H1 (cell line): ENCODE measurements at regions not wholly inside any gene's neighbourhood (a gene's known extent, or its start where the extent isn't known, plus 50 kb on each side); places are given as distances from the start of the nearest gene placed in this dataset.

ENCODE experiments used
- CTBP2 ChIP-seq: IDR thresholded peaks from 2 replicates; pipeline ENCODE4 v1.7.0; 2011; ENCODE audit warnings: borderline replicate concordance, mild to moderate bottlenecking, moderate library complexity, mixed read lengths, low read length; ENCODE audit not compliant: insufficient read depth, insufficient read length
- SRF ChIP-seq: IDR thresholded peaks from 2 replicates; pipeline ENCODE4 v1.6.1; 2011; ENCODE audit warnings: mild to moderate bottlenecking, low read depth, low read length, moderate library complexity

DNA sequence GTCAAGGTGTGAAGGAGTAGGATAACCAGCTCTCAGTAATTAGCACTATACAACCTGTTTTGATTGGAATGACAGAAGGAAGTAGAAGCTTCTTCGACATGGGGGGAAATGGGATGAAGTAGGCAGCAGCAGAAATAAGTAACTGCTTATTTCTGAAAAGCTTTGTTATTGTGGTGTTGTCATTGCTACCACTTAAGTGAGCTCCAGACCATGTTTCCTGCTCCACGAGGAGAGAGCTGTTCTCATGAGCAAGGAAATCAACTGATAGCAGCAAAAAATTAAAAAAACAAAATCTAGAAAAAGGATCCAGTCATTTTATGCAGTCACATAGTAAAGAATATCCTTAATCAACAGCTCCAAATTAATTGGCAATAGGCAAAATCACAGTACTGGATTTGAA is 106.1 kb upstream of the TLL1 start (continued):
- TF ChIP-seq SRF (no peak), CTBP2 (no peak)
